ENCODE measurements at regions not wholly inside any gene's neighbourhood (a gene's known extent, or its start where the extent isn't known, plus 50 kb on each side); places are given as distances from the start of the nearest gene placed in this dataset.

GRCh38 chr10:55065185-55065584 lies 264.2 kb upstream of the PCDH15 start:
- TF ChIP-seq CTCF (optimal IDR thresholded peaks at IDR 0.05 in 1 of 3, IDR thresholded peaks at IDR 0.05 in 1 of 3, conservative IDR thresholded peaks at IDR 0.05 in 1 of 3; ENCODE audit: extremely low read depth in 1 of 3, insufficient read depth in 2 of 3, low read length in 3 of 3) (no peak), EZH2 (IDR thresholded peaks at IDR 0.05; ENCODE audit: low read length) (no peak)
